ENCODE measurements at regions not wholly inside any gene's neighbourhood (a gene's known extent, or its start where the extent isn't known, plus 50 kb on each side); places are given as distances from the start of the nearest gene placed in this dataset.

GRCh38 chr6:22958677-22959076, 389.3 kb downstream of the HDGFL1 start:
- TF ChIP-seq NR3C1 (CRISPR knock-in tag; conservative IDR thresholded peaks at IDR 0.05; ENCODE audit: low read depth) (no peak), CTCF (IDR thresholded peaks at IDR 0.05) (no peak), NR2C2 (CRISPR knock-in tag; IDR thresholded peaks at IDR 0.05) (no peak), TEAD4 (CRISPR knock-in tag; IDR thresholded peaks at IDR 0.05) (no peak), ETV6 (CRISPR knock-in tag; IDR thresholded peaks at IDR 0.05) (no peak), SMAD4 (CRISPR knock-in tag; IDR thresholded peaks at IDR 0.05) (no peak), JUN (CRISPR knock-in tag; IDR thresholded peaks at IDR 0.05) (no peak)
